Kidney (tissue), 13 donors: ENCODE measurements at regions not wholly inside any gene's neighbourhood (a gene's known extent, or its start where the extent isn't known, plus 50 kb on each side); places are given as distances from the start of the nearest gene placed in this dataset.
"Not testable (repeated sequence)": the region's sequence is repeated elsewhere in the genome, so short reads cannot be mapped to it uniquely, and the experiment has no call there.

Experiments
- DNase-seq, 5 donors: peaks; one replicate each; pipeline ENCODE4 v3.0.0-alpha.2; 2013 to 2020
- FAIRE-seq: peaks from 2 replicates; lab custom pipeline; 2012; peaks lifted over from hg19 to GRCh38; lab: Jason Lieb, UNC
- H3K27ac ChIP-seq, 2 donors: one replicate each; pipeline ENCODE4 v1.7.0; 2013; ENCODE audit warnings: low read depth in 2 of 2, low read length in 2 of 2, inconsistent platforms in 1 of 2
- H3K27me3 ChIP-seq: one replicate; pipeline ENCODE4 v1.7.1; 2013; ENCODE audit warnings: low read length, inconsistent platforms; ENCODE audit not compliant: control insufficient read depth, insufficient read depth
- H3K36me3 ChIP-seq, 3 donors: one replicate each; pipeline versions ENCODE4 v1.7.0 to v1.7.1; 2013; ENCODE audit warnings: low read length in 3 of 3, control low read depth in 1 of 3, inconsistent platforms in 1 of 3; ENCODE audit not compliant: insufficient read depth in 3 of 3, control insufficient read depth in 2 of 3
- H3K4me1 ChIP-seq, 3 donors: one replicate each; pipeline versions ENCODE4 v1.7.0 to v1.7.1; 2013; ENCODE audit warnings: low read length in 3 of 3, inconsistent platforms in 1 of 3, low read depth in 1 of 3; ENCODE audit not compliant: control insufficient read depth in 2 of 3, insufficient read depth in 2 of 3
- H3K4me3 ChIP-seq, 3 donors: one replicate each; pipeline versions ENCODE4 v1.7.0 to v1.8.1; 2013; ENCODE audit warnings: low read length in 3 of 3, control low read depth in 1 of 3, inconsistent platforms in 1 of 3
- H3K9ac ChIP-seq, 3 donors: one replicate each; pipeline versions ENCODE4 v1.7.0 to v1.7.1; 2013; ENCODE audit warnings: low read length in 3 of 3, control low read depth in 1 of 3, inconsistent platforms in 1 of 3
- H3K9me3 ChIP-seq, 3 donors: one replicate each; pipeline versions ENCODE4 v1.7.0 to v1.7.1; 2013; ENCODE audit warnings: low read length in 3 of 3, control low read depth in 1 of 3, inconsistent platforms in 1 of 3; ENCODE audit not compliant: control insufficient read depth in 2 of 3, insufficient read depth in 1 of 3
- intact Hi-C: fragments of 100-400 bp; cut with DNase I; formaldehyde crosslinking; loops from one replicate; pipeline ENCODE4 v1.11.1; 2022
- TF ChIP-seq, protein P1 (sequence below): IDR thresholded peaks from 3 replicates; pipeline ENCODE4 v1.5.1; 2012; ENCODE audit warnings: mild to moderate bottlenecking, moderate library complexity, borderline replicate concordance; ENCODE audit not compliant: insufficient read depth; ENCODE audit errors: extremely low read depth
- donor health status: control.
- donor health status: control.
- donor health status: control.
- donor health status: control.
- donor health status: control.
- donor health status: DM: yes; HTN: yes; CAD: no.
- donor health status: Normal renal cell carcinoma (clear cell type).

DNA sequence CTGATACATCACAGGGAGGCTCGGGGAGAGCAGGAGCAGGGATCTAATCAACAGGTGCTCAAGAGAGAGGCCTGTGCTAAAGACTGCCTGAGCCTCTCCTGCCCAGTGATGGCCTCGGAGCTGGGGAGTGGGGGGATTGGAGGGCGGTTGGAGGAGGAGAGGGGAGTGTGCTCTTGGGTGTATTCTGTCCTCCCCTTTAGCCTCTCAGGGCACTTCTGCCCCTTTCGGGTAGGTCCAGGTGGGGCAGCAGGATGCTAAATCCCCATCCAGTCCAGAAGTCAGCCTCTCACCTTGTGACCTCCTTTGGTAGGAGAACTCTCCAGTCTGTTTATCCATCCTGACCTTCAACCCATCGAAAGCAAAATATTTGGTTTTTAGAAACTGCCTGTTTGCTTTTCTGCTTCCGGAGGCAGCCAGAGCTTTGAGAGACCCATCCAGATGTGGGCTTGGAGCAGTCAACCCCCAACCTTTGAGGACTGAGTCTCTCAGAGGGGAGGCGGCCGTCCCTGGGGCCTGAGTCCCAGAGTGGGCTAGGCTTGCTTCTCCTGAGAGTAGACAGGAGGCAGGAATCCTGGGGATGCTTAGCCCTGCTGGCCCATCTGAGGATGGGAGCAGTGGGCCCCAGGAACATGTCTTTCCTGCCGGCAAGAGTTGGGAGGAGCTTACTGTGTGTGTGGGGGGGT lies 105.2 kb upstream of the SYT13 start:
- Histone ChIP-seq H3K4me3 (no peak overlapping the region), H3K9ac (no peak overlapping the region), H3K36me3 (no peaks in the 10 kb centered on the region), H3K9me3 (no peaks in the 10 kb centered on the region), H3K4me1 (no peaks in the 10 kb centered on the region), H3K27me3 (no peaks in the 10 kb centered on the region), H3K27ac (no peak overlapping the region)
- intact Hi-C loops, result no loop called here
- TF ChIP-seq, protein P1, sequence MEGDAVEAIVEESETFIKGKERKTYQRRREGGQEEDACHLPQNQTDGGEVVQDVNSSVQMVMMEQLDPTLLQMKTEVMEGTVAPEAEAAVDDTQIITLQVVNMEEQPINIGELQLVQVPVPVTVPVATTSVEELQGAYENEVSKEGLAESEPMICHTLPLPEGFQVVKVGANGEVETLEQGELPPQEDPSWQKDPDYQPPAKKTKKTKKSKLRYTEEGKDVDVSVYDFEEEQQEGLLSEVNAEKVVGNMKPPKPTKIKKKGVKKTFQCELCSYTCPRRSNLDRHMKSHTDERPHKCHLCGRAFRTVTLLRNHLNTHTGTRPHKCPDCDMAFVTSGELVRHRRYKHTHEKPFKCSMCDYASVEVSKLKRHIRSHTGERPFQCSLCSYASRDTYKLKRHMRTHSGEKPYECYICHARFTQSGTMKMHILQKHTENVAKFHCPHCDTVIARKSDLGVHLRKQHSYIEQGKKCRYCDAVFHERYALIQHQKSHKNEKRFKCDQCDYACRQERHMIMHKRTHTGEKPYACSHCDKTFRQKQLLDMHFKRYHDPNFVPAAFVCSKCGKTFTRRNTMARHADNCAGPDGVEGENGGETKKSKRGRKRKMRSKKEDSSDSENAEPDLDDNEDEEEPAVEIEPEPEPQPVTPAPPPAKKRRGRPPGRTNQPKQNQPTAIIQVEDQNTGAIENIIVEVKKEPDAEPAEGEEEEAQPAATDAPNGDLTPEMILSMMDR, result no peak
- FAIRE-seq (no peak), DNase-seq (no peak)

DNA sequence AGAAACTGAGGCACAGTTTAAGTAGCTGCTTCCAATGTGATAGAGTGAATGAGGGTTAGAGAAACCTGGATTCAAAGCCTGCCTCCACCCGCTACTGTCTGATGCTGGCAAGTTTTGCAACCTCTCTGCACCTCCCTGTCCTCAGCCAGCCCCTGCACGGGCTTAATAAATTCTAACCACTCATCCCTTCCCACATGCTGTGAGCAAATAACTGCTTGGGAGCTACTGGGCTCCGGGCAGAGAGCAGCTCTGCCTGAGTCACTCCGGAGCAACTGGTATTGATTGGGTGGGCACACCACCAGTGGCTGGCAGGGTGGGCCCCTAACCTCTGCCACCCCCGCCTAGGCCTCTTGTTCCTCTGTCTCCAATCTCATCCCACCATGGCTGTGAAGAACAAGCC lies 104.3 kb upstream of the SYT13 start:
- no peak overlapping the region for H3K4me3 ChIP-seq
- no peak for FAIRE-seq
- TF ChIP-seq, protein P1, result no peak
- no peak overlapping the region for H3K9ac ChIP-seq
- H3K27me3 ChIP-seq, result no peaks in the 10 kb centered on the region
- no peaks in the 10 kb centered on the region for H3K4me1 ChIP-seq
- intact Hi-C loops, result no loop called here
- no peak for DNase-seq
- H3K27ac ChIP-seq, result no peak overlapping the region
- no peaks in the 10 kb centered on the region for H3K9me3 ChIP-seq
- H3K36me3 ChIP-seq, result no peaks in the 10 kb centered on the region

DNA sequence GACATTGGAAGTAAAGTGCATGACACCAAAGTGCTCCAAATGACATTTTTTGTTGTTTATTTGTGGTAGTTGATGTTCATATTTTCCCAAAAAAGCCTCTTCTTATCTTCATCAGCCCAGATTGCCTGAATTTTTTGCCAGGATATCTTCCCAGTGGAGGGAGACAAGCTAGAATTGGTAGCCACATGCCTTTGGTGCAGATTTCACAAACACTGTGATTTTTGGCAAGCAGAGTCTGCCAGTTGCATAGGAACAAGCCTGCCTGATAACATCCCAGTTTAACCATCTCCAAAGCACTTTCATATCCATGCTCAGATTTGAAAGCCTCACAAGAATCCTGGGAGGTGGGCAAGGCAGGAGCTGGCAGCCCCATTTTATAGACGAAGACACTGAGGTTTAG lies 102.3 kb upstream of the SYT13 start:
- Histone ChIP-seq H3K9ac (no peak overlapping the region), H3K27me3 (no peaks in the 10 kb centered on the region), H3K9me3 (no peaks in the 10 kb centered on the region), H3K36me3 (no peaks in the 10 kb centered on the region), H3K4me3 (no peak overlapping the region), H3K27ac (no peak overlapping the region), H3K4me1 (no peaks in the 10 kb centered on the region)
- FAIRE-seq (no peak), DNase-seq (no peak)
- intact Hi-C loops, result no loop called here
- TF ChIP-seq, protein P1, result no peak

DNA sequence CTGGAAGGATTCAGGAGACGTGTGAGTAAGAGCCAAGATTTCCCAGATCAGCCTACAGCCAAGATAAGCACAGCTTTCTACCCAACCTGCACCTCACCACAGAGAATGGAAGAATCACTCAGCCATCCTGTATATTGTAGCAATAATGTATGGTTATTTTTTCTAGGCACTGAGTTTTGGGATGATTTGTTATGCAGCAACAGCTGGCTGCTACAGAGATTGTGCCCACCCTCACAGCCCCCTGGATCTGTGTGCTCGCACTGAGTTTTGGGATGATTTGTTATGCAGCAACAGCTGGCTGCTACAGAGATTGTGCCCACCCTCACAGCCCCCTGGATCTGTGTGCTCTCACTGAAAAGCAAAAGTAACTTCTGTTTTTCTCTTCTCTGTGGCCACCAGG lies 101.7 kb upstream of the SYT13 start:
- H3K9ac ChIP-seq, H3K4me3 ChIP-seq, H3K4me1 ChIP-seq, H3K27ac ChIP-seq, intact Hi-C loops, H3K27me3 ChIP-seq, DNase-seq, FAIRE-seq, H3K36me3 ChIP-seq, H3K9me3 ChIP-seq: not testable (repeated sequence)
